Common myeloid progenitor, CD34-positive (primary cell): ENCODE measurements at regions not wholly inside any gene's neighbourhood (a gene's known extent, or its start where the extent isn't known, plus 50 kb on each side); places are given as distances from the start of the nearest gene placed in this dataset.

Experiments
- CTCF ChIA-PET: fragments of 350-600 bp; sonication (Branson Sonifier 250); formaldehyde crosslinking; loops from one replicate; lab custom pipeline; 2021; ENCODE audit warnings: antibody characterized with exemption; lab: Charles Lee
- POLR2A ChIA-PET: fragments of 350-600 bp; sonication (Branson Sonifier 250); formaldehyde crosslinking; loops from one replicate; lab custom pipeline; 2021; ENCODE audit warnings: antibody characterized with exemption; lab: Charles Lee
- DNase-seq, 3 donors: peaks; one replicate each; pipeline versions ENCODE4 v3.0.0 to v3.0.0-alpha.2; 2013
- H3K27ac ChIP-seq, 2 experiments: 1 replicate in 1 of 2; 2 replicates in 1 of 2; pipeline ENCODE4 v1.7.0; 2013; ENCODE audit warnings: inconsistent platforms in 2 of 2, low read length in 2 of 2, mild to moderate bottlenecking in 2 of 2, low read depth in 1 of 2, moderate library complexity in 1 of 2; ENCODE audit not compliant: severe bottlenecking in 2 of 2, insufficient read depth in 1 of 2, poor library complexity in 1 of 2
- H3K27me3 ChIP-seq, 5 experiments: replicated peaks in 2 of 5; 1 replicate in 3 of 5; 2 replicates in 2 of 5; pipeline versions ENCODE4 v1.6.1 to v1.7.0; 2013; ENCODE audit warnings: low read length in 4 of 5, mild to moderate bottlenecking in 2 of 5, moderate library complexity in 2 of 5, inconsistent platforms in 1 of 5; ENCODE audit not compliant: insufficient read depth in 5 of 5, control insufficient read depth in 4 of 5
- H3K36me3 ChIP-seq, 4 experiments: 1 replicate in 2 of 4; 2 replicates in 2 of 4; pipeline versions ENCODE4 v1.6.1 to v1.7.0; 2013; ENCODE audit warnings: low read length in 3 of 4, control low read depth in 1 of 4, mild to moderate bottlenecking in 1 of 4; ENCODE audit not compliant: control insufficient read depth in 4 of 4, insufficient read depth in 4 of 4
- H3K4me1 ChIP-seq, 4 experiments: 1 replicate in 3 of 4; 2 replicates in 1 of 4; pipeline versions ENCODE4 v1.6.1 to v1.7.1; 2013; ENCODE audit warnings: low read length in 3 of 4, mild to moderate bottlenecking in 3 of 4, control low read depth in 1 of 4, inconsistent platforms in 1 of 4, moderate library complexity in 1 of 4; ENCODE audit not compliant: control insufficient read depth in 4 of 4, insufficient read depth in 4 of 4; ENCODE audit errors: control extremely low read depth in 1 of 4
- H3K4me3 ChIP-seq, 7 experiments: 1 replicate in 4 of 7; 2 replicates in 3 of 7; pipeline versions ENCODE4 v1.5.1 to v1.7.0; 2013; ENCODE audit warnings: mild to moderate bottlenecking in 7 of 7, low read length in 6 of 7, moderate library complexity in 6 of 7, inconsistent platforms in 2 of 7, low read depth in 2 of 7, control low read depth in 1 of 7; ENCODE audit not compliant: insufficient read depth in 4 of 7, control insufficient read depth in 1 of 7; ENCODE audit errors: extremely low read depth in 1 of 7
- H3K9me3 ChIP-seq, 5 experiments: 1 replicate in 4 of 5; 2 replicates in 1 of 5; pipeline versions ENCODE4 v1.6.1 to v1.7.1; 2013; ENCODE audit warnings: low read length in 4 of 5, mild to moderate bottlenecking in 2 of 5, inconsistent platforms in 1 of 5, low read depth in 1 of 5, moderate library complexity in 1 of 5; ENCODE audit not compliant: control insufficient read depth in 4 of 5, insufficient read depth in 2 of 5; ENCODE audit errors: control extremely low read depth in 1 of 5
- WGBS: methylation state at CpG from one replicate; pipeline ENCODE4 v1.1.5; 2013; ENCODE audit not compliant: insufficient coverage; 5-methylcytosine and 5-hydroxymethylcytosine counted together

DNA sequence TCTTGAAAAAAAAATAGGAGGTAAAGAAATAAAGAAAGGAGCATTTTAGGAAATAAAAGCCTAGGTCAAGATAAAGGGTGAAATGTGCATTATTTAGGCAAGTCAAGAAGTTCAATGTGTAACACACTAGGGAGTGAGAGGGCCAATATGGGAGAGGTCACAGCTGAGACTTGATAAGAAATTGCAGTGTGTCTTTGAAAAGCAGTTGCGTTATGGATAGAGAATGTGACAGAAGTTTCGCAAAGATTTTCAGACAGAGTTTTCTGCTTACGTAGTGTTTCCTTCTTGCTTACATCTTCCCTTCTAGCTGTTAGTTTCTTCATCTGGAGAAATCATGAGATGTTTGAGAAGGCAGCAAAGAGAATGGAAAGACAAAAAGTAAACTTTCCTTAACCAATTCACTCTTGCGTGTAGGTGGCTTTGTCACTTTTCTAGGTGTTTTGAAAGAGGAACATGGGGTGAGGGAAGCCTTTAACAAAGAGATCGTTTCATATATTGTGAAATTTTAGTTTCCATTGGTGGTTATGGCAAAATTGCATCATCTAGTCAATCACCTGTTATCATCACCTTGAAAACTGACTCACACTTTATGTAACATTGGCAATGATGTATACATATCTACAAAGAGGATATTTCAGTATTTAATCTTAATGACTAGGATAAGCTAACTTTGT is 975.5 kb downstream of the OLFM4 start:
- Histone ChIP-seq H3K4me3 (no peak overlapping the region), H3K4me1 (no peaks in the 10 kb centered on the region), H3K36me3 (no peaks in the 10 kb centered on the region), H3K27ac (no peak overlapping the region), H3K27me3 (no peaks in the 10 kb centered on the region), H3K9me3 (no peaks in the 10 kb centered on the region)
- no peak for DNase-seq
- CTCF ChIA-PET = no interaction called here
- POLR2A ChIA-PET = no interaction called here
- WGBS = 100% methylated on average over 2 of the region's 5 CpGs

- ChIA-PET CTCF (no interaction called here), POLR2A (no interaction called here)
- DNase-seq = no peak
- no peak overlapping the region for H3K4me3 ChIP-seq
- no CpG with 5 or more reads among the region's 1 CpG for WGBS
- no peaks in the 10 kb centered on the region for H3K4me1 ChIP-seq
- no peaks in the 10 kb centered on the region for H3K9me3 ChIP-seq
- no peaks in the 10 kb centered on the region for H3K36me3 ChIP-seq
- H3K27ac ChIP-seq = no peak overlapping the region
- no peaks in the 10 kb centered on the region for H3K27me3 ChIP-seq
These were observed 987.9 kb downstream of the OLFM4 start for GRCh38 chr13:54016542-54016941.

GRCh38 chr13:54018485-54018884 is 989.9 kb downstream of the OLFM4 start:
- CTCF ChIA-PET = no interaction called here
- WGBS = 94% methylated on average over 3 of the region's 3 CpGs

GRCh38 chr13:54029226-54029625 is 1000.6 kb downstream of the OLFM4 start:
- 43% methylated on average over 1 of the region's 1 CpG for WGBS
- Histone ChIP-seq H3K27ac (no peak overlapping the region), H3K4me3 (no peak overlapping the region), H3K9me3 (no peaks in the 10 kb centered on the region), H3K36me3 (no peaks in the 10 kb centered on the region), H3K27me3 (no peaks in the 10 kb centered on the region), H3K4me1 (no peaks in the 10 kb centered on the region)
- DNase-seq = no peak
- ChIA-PET POLR2A (no interaction called here), CTCF (no interaction called here)

More at GRCh38 chr13:54018485-54018884, 989.9 kb downstream of the OLFM4 start:
- Histone ChIP-seq H3K4me1 (no peaks in the 10 kb centered on the region), H3K4me3 (no peak overlapping the region), H3K27me3 (no peaks in the 10 kb centered on the region), H3K36me3 (no peaks in the 10 kb centered on the region), H3K27ac (no peak overlapping the region), H3K9me3 (peaks cover 0 to 6% (median 0%) of the 10 kb centered on the region in 5 experiments)
- no peak for DNase-seq
- POLR2A ChIA-PET = no interaction called here

GRCh38 chr13:54029720-54030119 is 1001.1 kb downstream of the OLFM4 start:
- WGBS = 70% methylated on average over 3 of the region's 4 CpGs
- H3K36me3 ChIP-seq = no peaks in the 10 kb centered on the region
- H3K4me1 ChIP-seq = no peaks in the 10 kb centered on the region
- DNase-seq = no peak
- H3K4me3 ChIP-seq = no peak overlapping the region
- ChIA-PET POLR2A (no interaction called here), CTCF (no interaction called here)
- no peaks in the 10 kb centered on the region for H3K9me3 ChIP-seq
- no peaks in the 10 kb centered on the region for H3K27me3 ChIP-seq
- H3K27ac ChIP-seq = no peak overlapping the region

DNA sequence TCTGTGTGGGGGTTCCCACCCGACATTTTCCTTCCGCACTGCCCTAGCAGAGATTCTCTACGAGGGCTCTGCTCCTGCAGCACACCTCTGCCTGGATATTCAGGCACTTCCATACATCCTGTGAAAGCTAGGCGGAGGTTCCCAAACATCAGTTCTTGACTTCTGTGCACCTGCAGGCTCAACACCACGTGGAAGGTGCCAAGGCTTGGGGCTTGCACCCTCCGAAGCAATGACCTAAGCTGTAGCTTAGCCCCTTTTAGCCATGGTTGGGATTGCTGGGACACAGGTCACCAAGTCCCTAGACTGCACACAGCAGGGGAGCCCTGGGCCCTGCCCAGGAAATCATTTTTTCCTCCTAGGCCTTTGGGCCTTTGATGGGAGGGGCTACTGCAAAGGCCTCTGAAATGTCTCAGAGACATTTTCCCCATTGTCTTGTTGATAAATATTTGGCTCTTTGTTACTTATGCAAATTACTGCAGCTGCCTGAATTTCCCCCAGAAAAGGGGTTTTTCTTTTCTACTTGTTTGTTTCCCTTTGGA is 1004.8 kb downstream of the OLFM4 start:
- ChIA-PET POLR2A (no interaction called here), CTCF (no interaction called here)
- no peaks in the 10 kb centered on the region for H3K4me1 ChIP-seq
- 92% methylated on average over 6 of the region's 6 CpGs for WGBS
- H3K36me3 ChIP-seq = no peaks in the 10 kb centered on the region
- H3K9me3 ChIP-seq = no peaks in the 10 kb centered on the region
- H3K27ac ChIP-seq = no peak overlapping the region
- no peak for DNase-seq
- no peak overlapping the region for H3K4me3 ChIP-seq
- H3K27me3 ChIP-seq = no peaks in the 10 kb centered on the region

DNA sequence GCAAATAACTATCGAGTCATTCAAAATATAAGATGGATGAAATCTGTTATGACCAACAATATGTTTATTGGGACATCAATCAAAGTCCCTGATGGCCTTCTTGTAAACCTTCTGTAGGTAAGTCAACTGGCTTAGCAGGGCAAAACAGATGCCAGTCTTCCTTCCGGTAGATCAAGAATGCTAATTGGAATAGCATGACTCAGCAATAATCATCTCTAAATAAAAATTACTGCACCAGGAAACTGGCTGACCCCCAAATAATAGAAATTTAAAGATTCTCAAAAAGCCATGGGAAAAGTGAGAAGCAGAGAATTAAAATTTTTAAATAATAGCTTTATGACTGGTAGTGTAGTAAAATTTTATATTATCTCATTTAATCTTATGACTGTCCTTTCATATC is 1005.4 kb downstream of the OLFM4 start:
- no peak overlapping the region for H3K4me3 ChIP-seq
- ChIA-PET CTCF (no interaction called here), POLR2A (no interaction called here)
- H3K4me1 ChIP-seq = no peaks in the 10 kb centered on the region
- no peaks in the 10 kb centered on the region for H3K9me3 ChIP-seq
- H3K36me3 ChIP-seq = no peaks in the 10 kb centered on the region
- no peak for DNase-seq
- WGBS = 100% methylated on average over 1 of the region's 2 CpGs
- no peak overlapping the region for H3K27ac ChIP-seq
- no peaks in the 10 kb centered on the region for H3K27me3 ChIP-seq
